Left ventricle myocardium inferior (tissue), 1 donor: ENCODE measurements at regions not wholly inside any gene's neighbourhood (a gene's known extent, or its start where the extent isn't known, plus 50 kb on each side); places are given as distances from the start of the nearest gene placed in this dataset.

Source experiments
- DNase-seq: peaks from one replicate; pipeline ENCODE4 v3.0.0-alpha.2; 2020
- H3K27ac ChIP-seq: fragments of 200-600 bp; replicated peaks from 2 replicates; pipeline ENCODE4 v1.8.0; 2021
- H3K27me3 ChIP-seq: fragments of 200-600 bp; 2 replicates; pipeline ENCODE4 v1.8.0; 2021; ENCODE audit warnings: low read depth
- H3K36me3 ChIP-seq: fragments of 200-600 bp; 2 replicates; pipeline ENCODE4 v1.8.0; 2021
- H3K4me1 ChIP-seq: fragments of 200-600 bp; 2 replicates; pipeline ENCODE4 v1.8.0; 2021
- H3K4me3 ChIP-seq: fragments of 200-600 bp; 2 replicates; pipeline ENCODE4 v1.8.0; 2021; ENCODE audit warnings: mild to moderate bottlenecking, moderate library complexity
- H3K9me3 ChIP-seq: fragments of 200-600 bp; replicated peaks from 2 replicates; pipeline ENCODE4 v1.8.0; 2021
- intact Hi-C: fragments of 100-400 bp; cut with micrococcal nuclease; formaldehyde crosslinking; loops from one replicate; pipeline ENCODE4 v1.11.0; 2022
- TF ChIP-seq, protein P1 (sequence below): fragments of 200-600 bp; IDR thresholded peaks from 2 replicates; pipeline ENCODE4 v1.8.0; 2021; ENCODE audit warnings: antibody characterized with exemption, mild to moderate bottlenecking, borderline replicate concordance
- donor health status: DM: no; HTN: yes; CAD: no; lungs with severe emphysema.

GRCh38 chr9:22682536-22682935, 235.9 kb downstream of the DMRTA1 start:
- Histone ChIP-seq H3K27me3 (no peaks in the 10 kb centered on the region), H3K36me3 (no peaks in the 10 kb centered on the region), H3K27ac (no peak overlapping the region), H3K4me3 (no peak overlapping the region), H3K4me1 (no peaks in the 10 kb centered on the region), H3K9me3 (no peaks in the 10 kb centered on the region)
- no peak for DNase-seq
- TF ChIP-seq, protein P1, sequence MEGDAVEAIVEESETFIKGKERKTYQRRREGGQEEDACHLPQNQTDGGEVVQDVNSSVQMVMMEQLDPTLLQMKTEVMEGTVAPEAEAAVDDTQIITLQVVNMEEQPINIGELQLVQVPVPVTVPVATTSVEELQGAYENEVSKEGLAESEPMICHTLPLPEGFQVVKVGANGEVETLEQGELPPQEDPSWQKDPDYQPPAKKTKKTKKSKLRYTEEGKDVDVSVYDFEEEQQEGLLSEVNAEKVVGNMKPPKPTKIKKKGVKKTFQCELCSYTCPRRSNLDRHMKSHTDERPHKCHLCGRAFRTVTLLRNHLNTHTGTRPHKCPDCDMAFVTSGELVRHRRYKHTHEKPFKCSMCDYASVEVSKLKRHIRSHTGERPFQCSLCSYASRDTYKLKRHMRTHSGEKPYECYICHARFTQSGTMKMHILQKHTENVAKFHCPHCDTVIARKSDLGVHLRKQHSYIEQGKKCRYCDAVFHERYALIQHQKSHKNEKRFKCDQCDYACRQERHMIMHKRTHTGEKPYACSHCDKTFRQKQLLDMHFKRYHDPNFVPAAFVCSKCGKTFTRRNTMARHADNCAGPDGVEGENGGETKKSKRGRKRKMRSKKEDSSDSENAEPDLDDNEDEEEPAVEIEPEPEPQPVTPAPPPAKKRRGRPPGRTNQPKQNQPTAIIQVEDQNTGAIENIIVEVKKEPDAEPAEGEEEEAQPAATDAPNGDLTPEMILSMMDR, result no peak
- intact Hi-C loops, result no loop called here

- peaks cover 5% of the 10 kb centered on the region for H3K9me3 ChIP-seq
- no peak overlapping the region for H3K27ac ChIP-seq
- TF ChIP-seq, protein P1, result no peak
- no peak for DNase-seq
- no peaks in the 10 kb centered on the region for H3K4me1 ChIP-seq
- intact Hi-C loops, result no loop called here
- no peaks in the 10 kb centered on the region for H3K36me3 ChIP-seq
- no peaks in the 10 kb centered on the region for H3K27me3 ChIP-seq
- H3K4me3 ChIP-seq, result no peak overlapping the region
These were observed 236.5 kb downstream of the DMRTA1 start for GRCh38 chr9:22682961-22683699.

DNA sequence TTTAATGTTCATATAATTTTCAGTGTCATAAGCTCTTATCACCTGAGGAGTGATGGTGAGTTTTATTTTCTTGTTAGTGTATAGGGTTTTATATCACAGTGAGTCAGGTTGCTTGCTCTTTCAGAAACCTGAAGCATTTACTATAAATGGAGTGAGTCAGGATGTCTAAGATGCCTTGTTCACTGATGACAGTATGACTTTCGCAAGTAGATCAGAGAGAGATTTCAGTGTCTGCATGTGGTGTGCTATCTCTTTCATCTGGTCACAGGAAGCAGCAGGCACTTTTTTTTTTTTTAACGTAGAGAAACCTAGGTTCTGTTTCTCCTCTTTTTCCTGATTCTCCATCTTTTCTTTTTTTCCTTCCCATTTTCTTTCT, 237.1 kb downstream of the DMRTA1 start:
- no peaks in the 10 kb centered on the region for H3K36me3 ChIP-seq
- peaks cover 9% of the 10 kb centered on the region for H3K9me3 ChIP-seq
- no peaks in the 10 kb centered on the region for H3K4me1 ChIP-seq
- TF ChIP-seq, protein P1, result no peak
- intact Hi-C loops, result no loop called here
- H3K4me3 ChIP-seq, result no peak overlapping the region
- no peak for DNase-seq
- no peaks in the 10 kb centered on the region for H3K27me3 ChIP-seq
- no peak overlapping the region for H3K27ac ChIP-seq

DNA sequence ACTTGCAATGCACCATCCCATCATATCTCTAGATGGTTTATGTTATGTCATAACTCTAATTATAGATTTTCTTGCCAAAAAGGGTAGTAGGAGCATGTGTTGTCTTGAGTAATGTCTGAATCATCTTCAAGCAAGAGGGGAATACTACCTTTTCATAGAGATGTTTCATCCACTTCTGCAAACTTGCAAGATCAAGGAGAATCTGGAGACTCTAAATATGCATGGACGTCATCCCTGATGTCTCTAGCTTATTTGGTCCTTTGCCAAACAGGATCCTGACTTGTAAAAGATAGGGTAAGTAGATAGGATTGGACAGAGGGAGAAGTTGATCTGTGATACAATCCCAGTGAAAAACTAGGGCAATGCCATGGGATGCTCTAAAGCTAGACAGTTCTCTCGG, 246.5 kb downstream of the DMRTA1 start:
- no peak overlapping the region for H3K4me3 ChIP-seq
- TF ChIP-seq, protein P1, result no peak

DNA sequence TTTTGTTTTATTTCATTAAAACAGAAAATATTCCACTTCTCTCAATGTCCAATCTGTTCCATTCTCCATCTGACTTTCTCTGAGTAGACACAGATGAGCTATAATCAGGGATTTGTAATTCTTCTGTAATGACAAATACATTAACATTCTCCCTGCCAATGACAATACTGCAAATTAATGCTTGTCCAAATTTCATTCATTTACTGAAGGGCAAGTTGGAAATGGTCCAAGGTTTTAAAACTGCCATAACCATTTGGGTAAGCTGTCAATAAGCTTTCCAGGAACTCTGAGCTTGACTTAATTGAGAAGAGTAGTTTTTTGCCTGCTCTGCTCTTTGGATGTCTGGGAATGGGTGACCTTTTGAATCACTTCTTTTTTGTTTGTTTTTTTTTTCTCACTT, 253.5 kb downstream of the DMRTA1 start:
- Histone ChIP-seq H3K27me3 (no peaks in the 10 kb centered on the region), H3K9me3 (peaks cover 2% of the 10 kb centered on the region), H3K36me3 (no peaks in the 10 kb centered on the region), H3K4me1 (no peaks in the 10 kb centered on the region), H3K27ac (no peak overlapping the region), H3K4me3 (no peak overlapping the region)
- intact Hi-C loops, result no loop called here
- no peak for DNase-seq
- TF ChIP-seq, protein P1, result no peak

More for the DNA sequence above, 246.5 kb downstream of the DMRTA1 start:
- Histone ChIP-seq H3K9me3 (peaks cover 4% of the 10 kb centered on the region), H3K27me3 (no peaks in the 10 kb centered on the region), H3K36me3 (no peaks in the 10 kb centered on the region), H3K27ac (no peak overlapping the region), H3K4me1 (no peaks in the 10 kb centered on the region)
- no peak for DNase-seq
- intact Hi-C loops, result no loop called here
